Neuron (in vitro differentiated cells): ENCODE measurements at regions not wholly inside any gene's neighbourhood (a gene's known extent, or its start where the extent isn't known, plus 50 kb on each side); places are given as distances from the start of the nearest gene placed in this dataset.

Experiments
- H2AFZ ChIP-seq: one replicate; pipeline ENCODE4 v1.6.1; 2013; ENCODE audit warnings: low read depth, mild to moderate bottlenecking, inconsistent platforms, low read length, moderate library complexity
- H3K27me3 ChIP-seq: one replicate; pipeline ENCODE4 v1.6.1; 2013; ENCODE audit warnings: low read length; ENCODE audit not compliant: insufficient read depth
- H3K36me3 ChIP-seq: one replicate; pipeline ENCODE4 v1.6.1; 2013; ENCODE audit warnings: low read length; ENCODE audit not compliant: insufficient read depth
- H3K4me1 ChIP-seq: one replicate; pipeline ENCODE4 v1.6.1; 2013; ENCODE audit warnings: low read length; ENCODE audit not compliant: insufficient read depth
- H3K4me3 ChIP-seq: 2 replicates; pipeline ENCODE4 v1.5.1; 2013; ENCODE audit warnings: mild to moderate bottlenecking, low read length, moderate library complexity
- H3K9me3 ChIP-seq: one replicate; pipeline ENCODE4 v1.6.1; 2013; ENCODE audit warnings: low read length

- Histone ChIP-seq H3K27me3 (no peaks in the 10 kb centered on the region), H3K36me3 (no peaks in the 10 kb centered on the region), H3K4me3 (no peak overlapping the region), H2AFZ (no peak overlapping the region), H3K9me3 (no peaks in the 10 kb centered on the region), H3K4me1 (peaks cover 15% of the 10 kb centered on the region)
Measured at GRCh38 chr1:234715252-234716014, 105.5 kb upstream of the IRF2BP2 start.

- H3K4me3 ChIP-seq, result no peak overlapping the region
- peaks cover under 1% of the 10 kb centered on the region for H3K9me3 ChIP-seq
- H3K27me3 ChIP-seq, result no peaks in the 10 kb centered on the region
- no peak overlapping the region for H2AFZ ChIP-seq
- H3K4me1 ChIP-seq, result peaks cover 5% of the 10 kb centered on the region
- H3K36me3 ChIP-seq, result no peaks in the 10 kb centered on the region
Measured at GRCh38 chr1:234713859-234714258, 103.9 kb upstream of the IRF2BP2 start.

GRCh38 chr1:234713440-234713839 lies 103.5 kb upstream of the IRF2BP2 start:
- Histone ChIP-seq H3K27me3 (no peaks in the 10 kb centered on the region), H3K9me3 (peaks cover 3% of the 10 kb centered on the region), H2AFZ (no peak overlapping the region), H3K4me3 (no peak overlapping the region), H3K4me1 (peaks cover 5% of the 10 kb centered on the region), H3K36me3 (no peaks in the 10 kb centered on the region)

GRCh38 chr1:234712891-234713305 lies 102.9 kb upstream of the IRF2BP2 start:
- no peaks in the 10 kb centered on the region for H3K36me3 ChIP-seq
- no peaks in the 10 kb centered on the region for H3K27me3 ChIP-seq
- no peak overlapping the region for H3K4me3 ChIP-seq
- peaks cover 5% of the 10 kb centered on the region for H3K4me1 ChIP-seq
- H3K9me3 ChIP-seq, result peaks cover 3% of the 10 kb centered on the region
- no peak overlapping the region for H2AFZ ChIP-seq

GRCh38 chr1:234710936-234711724 lies 101.2 kb upstream of the IRF2BP2 start:
- no peaks in the 10 kb centered on the region for H3K27me3 ChIP-seq
- H3K4me3 ChIP-seq, result no peak overlapping the region
- H3K36me3 ChIP-seq, result no peaks in the 10 kb centered on the region
- no peak overlapping the region for H2AFZ ChIP-seq
- no peaks in the 10 kb centered on the region for H3K4me1 ChIP-seq
- H3K9me3 ChIP-seq, result peaks cover 3% of the 10 kb centered on the region

GRCh38 chr1:234710381-234710780 lies 100.4 kb upstream of the IRF2BP2 start:
- H3K36me3 ChIP-seq, result no peaks in the 10 kb centered on the region
- H3K4me3 ChIP-seq, result no peak overlapping the region
- no peaks in the 10 kb centered on the region for H3K4me1 ChIP-seq
- no peaks in the 10 kb centered on the region for H3K27me3 ChIP-seq
- peaks cover 3% of the 10 kb centered on the region for H3K9me3 ChIP-seq
- H2AFZ ChIP-seq, result no peak overlapping the region

- no peak overlapping the region for H2AFZ ChIP-seq
- no peaks in the 10 kb centered on the region for H3K36me3 ChIP-seq
- H3K9me3 ChIP-seq, result peaks cover 3% of the 10 kb centered on the region
- no peaks in the 10 kb centered on the region for H3K4me1 ChIP-seq
- no peak overlapping the region for H3K4me3 ChIP-seq
- H3K27me3 ChIP-seq, result no peaks in the 10 kb centered on the region
Measured at GRCh38 chr1:234709473-234710228, 99.7 kb upstream of the IRF2BP2 start.

- H3K27me3 ChIP-seq, result no peaks in the 10 kb centered on the region
- no peaks in the 10 kb centered on the region for H3K36me3 ChIP-seq
- no peak overlapping the region for H3K4me3 ChIP-seq
- H3K9me3 ChIP-seq, result peaks cover 3% of the 10 kb centered on the region
- no peaks in the 10 kb centered on the region for H3K4me1 ChIP-seq
- H2AFZ ChIP-seq, result no peak overlapping the region
Measured at GRCh38 chr1:234708700-234709395, 98.9 kb upstream of the IRF2BP2 start.

- Histone ChIP-seq H3K4me3 (no peak overlapping the region), H3K27me3 (no peaks in the 10 kb centered on the region), H3K9me3 (peaks cover 3% of the 10 kb centered on the region), H3K36me3 (no peaks in the 10 kb centered on the region), H3K4me1 (no peaks in the 10 kb centered on the region), H2AFZ (no peak overlapping the region)
Measured at GRCh38 chr1:234707641-234708040, 97.7 kb upstream of the IRF2BP2 start.

- Histone ChIP-seq H2AFZ (no peak overlapping the region), H3K4me3 (no peak overlapping the region), H3K9me3 (peaks cover 3% of the 10 kb centered on the region), H3K27me3 (no peaks in the 10 kb centered on the region), H3K36me3 (no peaks in the 10 kb centered on the region), H3K4me1 (no peaks in the 10 kb centered on the region)
Measured at GRCh38 chr1:234706931-234707330, 97.0 kb upstream of the IRF2BP2 start.

- no peak overlapping the region for H3K4me3 ChIP-seq
Measured at GRCh38 chr1:234706199-234706598, 96.2 kb upstream of the IRF2BP2 start.

GRCh38 chr1:234705615-234706014 lies 95.6 kb upstream of the IRF2BP2 start:
- Histone ChIP-seq H3K4me1 (peaks cover 1% of the 10 kb centered on the region), H3K27me3 (no peaks in the 10 kb centered on the region), H3K9me3 (peaks cover 3% of the 10 kb centered on the region), H3K4me3 (no peak overlapping the region), H3K36me3 (no peaks in the 10 kb centered on the region), H2AFZ (no peak overlapping the region)

More at GRCh38 chr1:234706199-234706598, 96.2 kb upstream of the IRF2BP2 start:
- Histone ChIP-seq H3K27me3 (no peaks in the 10 kb centered on the region), H3K36me3 (no peaks in the 10 kb centered on the region), H3K4me1 (no peaks in the 10 kb centered on the region), H3K9me3 (peaks cover 3% of the 10 kb centered on the region), H2AFZ (no peak overlapping the region)
